Stimulated activated naive CD8-positive, alpha-beta T cell treated with anti-CD3 and anti-CD28 coated beads, Interleukin-15, Interleukin-2, amounts not matched to agents 100 ng/mL and 50 ng/mL, for 24 hours (primary cell): ENCODE measurements at regions not wholly inside any gene's neighbourhood (a gene's known extent, or its start where the extent isn't known, plus 50 kb on each side); places are given as distances from the start of the nearest gene placed in this dataset.
"Not testable (repeated sequence)": the region's sequence is repeated elsewhere in the genome, so short reads cannot be mapped to it uniquely, and the experiment has no call there.

Experiments
- H3K27ac Mint-ChIP-seq: one replicate; pipeline ENCODE4 v1.8.0; 2021; ENCODE audit warnings: mild to moderate bottlenecking, mixed read lengths
- H3K27me3 Mint-ChIP-seq: one replicate; pipeline ENCODE4 v1.8.0; 2021; ENCODE audit warnings: mixed read lengths
- H3K36me3 Mint-ChIP-seq: one replicate; pipeline ENCODE4 v1.8.0; 2021; ENCODE audit warnings: low read depth, mixed read lengths
- H3K4me1 Mint-ChIP-seq: one replicate; pipeline ENCODE4 v1.8.0; 2021; ENCODE audit warnings: low read depth, mixed read lengths
- H3K4me3 Mint-ChIP-seq: one replicate; pipeline ENCODE4 v1.8.0; 2021; ENCODE audit warnings: mild to moderate bottlenecking, mixed read lengths
- H3K9me3 Mint-ChIP-seq: one replicate; pipeline ENCODE4 v1.8.0; 2021; ENCODE audit warnings: mixed read lengths

GRCh38 chr10:29363930-29364329 lies 75.1 kb downstream of the LYZL1 start:
- not testable (repeated sequence) for H3K27me3 Mint-ChIP-seq, H3K27ac Mint-ChIP-seq, H3K4me1 Mint-ChIP-seq, H3K9me3 Mint-ChIP-seq, H3K36me3 Mint-ChIP-seq, H3K4me3 Mint-ChIP-seq

GRCh38 chr10:29366206-29366605 lies 77.3 kb downstream of the LYZL1 start:
- H3K9me3 Mint-ChIP-seq, H3K4me3 Mint-ChIP-seq, H3K27ac Mint-ChIP-seq, H3K36me3 Mint-ChIP-seq, H3K4me1 Mint-ChIP-seq: not testable (repeated sequence)
- H3K27me3 Mint-ChIP-seq = peaks cover 12% of the 10 kb centered on the region

- Mint-ChIP-seq H3K27ac (no peak overlapping the region), H3K9me3 (no peaks in the 10 kb centered on the region), H3K36me3 (no peaks in the 10 kb centered on the region), H3K4me1 (no peaks in the 10 kb centered on the region), H3K4me3 (no peak overlapping the region), H3K27me3 (peaks cover 15% of the 10 kb centered on the region)
Measured at GRCh38 chr10:29369419-29369818, 80.5 kb downstream of the LYZL1 start.

- no peaks in the 10 kb centered on the region for H3K9me3 Mint-ChIP-seq
- H3K27ac Mint-ChIP-seq = peak overlapping the region; percentile 19
- H3K27me3 Mint-ChIP-seq = peaks cover 15% of the 10 kb centered on the region
- H3K4me3 Mint-ChIP-seq = no peak overlapping the region
- H3K36me3 Mint-ChIP-seq = no peaks in the 10 kb centered on the region
- no peaks in the 10 kb centered on the region for H3K4me1 Mint-ChIP-seq
Measured at GRCh38 chr10:29370097-29371092, 81.5 kb downstream of the LYZL1 start.

- H3K27ac Mint-ChIP-seq = no peak overlapping the region
- H3K9me3 Mint-ChIP-seq = no peaks in the 10 kb centered on the region
- no peak overlapping the region for H3K4me3 Mint-ChIP-seq
- H3K36me3 Mint-ChIP-seq = no peaks in the 10 kb centered on the region
- H3K4me1 Mint-ChIP-seq = no peaks in the 10 kb centered on the region
- H3K27me3 Mint-ChIP-seq = peaks cover 15% of the 10 kb centered on the region
Measured at GRCh38 chr10:29372920-29373319, 84.0 kb downstream of the LYZL1 start.

- Mint-ChIP-seq H3K36me3 (no peaks in the 10 kb centered on the region), H3K4me1 (no peaks in the 10 kb centered on the region), H3K9me3 (no peaks in the 10 kb centered on the region), H3K27me3 (peaks cover 15% of the 10 kb centered on the region), H3K4me3 (no peak overlapping the region), H3K27ac (no peak overlapping the region)
Measured at GRCh38 chr10:29374162-29374561, 85.3 kb downstream of the LYZL1 start.

- H3K36me3 Mint-ChIP-seq = no peaks in the 10 kb centered on the region
- H3K9me3 Mint-ChIP-seq = no peaks in the 10 kb centered on the region
- H3K27ac Mint-ChIP-seq = no peak overlapping the region
- H3K4me3 Mint-ChIP-seq = no peak overlapping the region
- H3K27me3 Mint-ChIP-seq = peaks cover 4% of the 10 kb centered on the region
- peaks cover 8% of the 10 kb centered on the region for H3K4me1 Mint-ChIP-seq
Measured at GRCh38 chr10:29375888-29376287, 87.0 kb downstream of the LYZL1 start.

- no peak overlapping the region for H3K27ac Mint-ChIP-seq
- H3K4me1 Mint-ChIP-seq = peaks cover 8% of the 10 kb centered on the region
- no peaks in the 10 kb centered on the region for H3K36me3 Mint-ChIP-seq
- H3K4me3 Mint-ChIP-seq = no peak overlapping the region
- H3K27me3 Mint-ChIP-seq = no peaks in the 10 kb centered on the region
- H3K9me3 Mint-ChIP-seq = no peaks in the 10 kb centered on the region
Measured at GRCh38 chr10:29377333-29377961, 88.6 kb downstream of the LYZL1 start.

- H3K9me3 Mint-ChIP-seq = no peaks in the 10 kb centered on the region
- no peaks in the 10 kb centered on the region for H3K36me3 Mint-ChIP-seq
- H3K4me1 Mint-ChIP-seq = peaks cover 8% of the 10 kb centered on the region
- no peak overlapping the region for H3K4me3 Mint-ChIP-seq
- H3K27me3 Mint-ChIP-seq = no peaks in the 10 kb centered on the region
- H3K27ac Mint-ChIP-seq = no peak overlapping the region
Measured at GRCh38 chr10:29378106-29378505, 89.2 kb downstream of the LYZL1 start.

GRCh38 chr10:29379208-29379607 lies 90.3 kb downstream of the LYZL1 start:
- Mint-ChIP-seq H3K9me3 (no peaks in the 10 kb centered on the region), H3K36me3 (no peaks in the 10 kb centered on the region), H3K4me1 (peaks cover 8% of the 10 kb centered on the region), H3K4me3 (no peak overlapping the region), H3K27ac (no peak overlapping the region), H3K27me3 (no peaks in the 10 kb centered on the region)

GRCh38 chr10:29379777-29380598 lies 91.1 kb downstream of the LYZL1 start:
- not testable (repeated sequence) for H3K27me3 Mint-ChIP-seq, H3K4me3 Mint-ChIP-seq, H3K27ac Mint-ChIP-seq, H3K4me1 Mint-ChIP-seq, H3K9me3 Mint-ChIP-seq, H3K36me3 Mint-ChIP-seq

GRCh38 chr10:29380599-29381511 lies 92.0 kb downstream of the LYZL1 start:
- H3K36me3 Mint-ChIP-seq, H3K4me3 Mint-ChIP-seq, H3K9me3 Mint-ChIP-seq, H3K27me3 Mint-ChIP-seq, H3K27ac Mint-ChIP-seq, H3K4me1 Mint-ChIP-seq: not testable (repeated sequence)

GRCh38 chr10:29386342-29386999 lies 97.6 kb downstream of the LYZL1 start:
- no peaks in the 10 kb centered on the region for H3K27me3 Mint-ChIP-seq
- H3K36me3 Mint-ChIP-seq = no peaks in the 10 kb centered on the region
- no peak overlapping the region for H3K27ac Mint-ChIP-seq
- no peak overlapping the region for H3K4me3 Mint-ChIP-seq
- H3K9me3 Mint-ChIP-seq = no peaks in the 10 kb centered on the region
- H3K4me1 Mint-ChIP-seq = no peaks in the 10 kb centered on the region

- H3K36me3 Mint-ChIP-seq = no peaks in the 10 kb centered on the region
- H3K9me3 Mint-ChIP-seq = no peaks in the 10 kb centered on the region
- H3K27ac Mint-ChIP-seq = no peak overlapping the region
- no peak overlapping the region for H3K4me3 Mint-ChIP-seq
- H3K27me3 Mint-ChIP-seq = peaks cover under 1% of the 10 kb centered on the region
- no peaks in the 10 kb centered on the region for H3K4me1 Mint-ChIP-seq
Measured at GRCh38 chr10:29387269-29387668, 98.4 kb downstream of the LYZL1 start.
